H1 (cell line): ENCODE measurements at regions not wholly inside any gene's neighbourhood (a gene's known extent, or its start where the extent isn't known, plus 50 kb on each side); places are given as distances from the start of the nearest gene placed in this dataset.

ENCODE experiments used
- CHD7 ChIP-seq: fragments of 300-600 bp; sonication (generic); IDR thresholded peaks from 2 replicates; pipeline ENCODE4 v1.7.1; 2012; ENCODE audit warnings: low read length, moderate library complexity, mild to moderate bottlenecking, inconsistent platforms; ENCODE audit not compliant: insufficient replicate concordance
- EZH2 ChIP-seq: fragments of 200-600 bp; sonication (generic); IDR thresholded peaks from 2 replicates; pipeline ENCODE4 v1.7.1; 2012; ENCODE audit warnings: low read depth, mild to moderate bottlenecking, moderate library complexity, low read length, inconsistent platforms; ENCODE audit not compliant: severe bottlenecking
- JUND ChIP-seq: IDR thresholded peaks from 2 replicates; pipeline ENCODE4 v1.6.1; 2011; ENCODE audit warnings: mild to moderate bottlenecking, improper control_type of control experiment, low read length
- KDM4A ChIP-seq: IDR thresholded peaks from one replicate; pipeline ENCODE4 v1.7.1; 2012; ENCODE audit warnings: low read depth, mild to moderate bottlenecking, moderate library complexity, low read length, inconsistent platforms; ENCODE audit not compliant: severe bottlenecking
- RXRA ChIP-seq: IDR thresholded peaks from 2 replicates; pipeline ENCODE4 v1.6.1; 2011; ENCODE audit warnings: low read depth, mild to moderate bottlenecking, low read length, moderate library complexity; ENCODE audit not compliant: insufficient read depth
- SRF ChIP-seq: IDR thresholded peaks from 2 replicates; pipeline ENCODE4 v1.6.1; 2011; ENCODE audit warnings: mild to moderate bottlenecking, low read depth, low read length, moderate library complexity
- TAF7 ChIP-seq: optimal IDR thresholded peaks from 2 replicates; pipeline ENCODE3; 2011; ENCODE audit warnings: low read depth, mild to moderate bottlenecking, inconsistent platforms, low read length, moderate library complexity, borderline replicate concordance

DNA sequence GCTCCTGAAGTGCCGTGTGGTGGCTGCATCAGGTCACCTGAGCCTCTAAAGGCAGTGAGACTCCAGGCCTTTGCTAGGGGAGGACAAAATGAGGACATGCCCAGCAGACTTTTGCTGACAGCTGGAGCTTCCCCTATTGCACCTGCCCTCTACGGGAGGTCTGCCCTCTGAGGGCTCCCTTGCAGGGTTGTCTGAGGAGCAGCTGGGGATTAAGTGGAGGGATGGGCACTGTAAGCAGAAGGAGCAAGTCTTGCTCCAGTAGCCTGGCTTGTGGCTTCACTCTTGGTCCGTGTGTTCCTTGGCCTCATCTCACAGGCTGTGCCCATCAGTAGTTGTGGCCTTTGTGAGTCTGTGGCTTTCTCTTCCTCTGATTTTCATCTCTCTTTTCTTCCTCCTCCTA, 66.9 kb upstream of the NRXN3 start (continued):
- TF ChIP-seq JUND (no peak), TAF7 (no peak), SRF (no peak), KDM4A (no peak), EZH2 (no peak), RXRA (no peak), CHD7 (no peak)
